T-helper 1 cell (primary cell): ENCODE measurements at regions not wholly inside any gene's neighbourhood (a gene's known extent, or its start where the extent isn't known, plus 50 kb on each side); places are given as distances from the start of the nearest gene placed in this dataset.
A peak's percentile ranks its signal among the peaks of the same experiment; 100 is the strongest.

Source experiments
- DNase-seq, 5 donors: peaks; one replicate each; pipeline ENCODE4 v3.0.0-alpha.2; 2012 to 2020

GRCh38 chr16:76913046-76913445 lies 277.9 kb upstream of the MON1B start:
- DNase-seq: no peak

- DNase-seq: no peak
Observed at GRCh38 chr16:76926042-76926441, 264.9 kb upstream of the MON1B start.

GRCh38 chr16:76926595-76926994 lies 264.4 kb upstream of the MON1B start:
- DNase-seq: no peak

- no peak for DNase-seq
Observed at GRCh38 chr16:76931186-76931585, 259.8 kb upstream of the MON1B start.

GRCh38 chr16:76932541-76933211 lies 258.3 kb upstream of the MON1B start:
- DNase-seq: peak in 1 of 5 donors; percentile 7

- DNase-seq: no peak
Observed at GRCh38 chr16:76940251-76940650, 250.7 kb upstream of the MON1B start.

GRCh38 chr16:76941113-76941512 lies 249.9 kb upstream of the MON1B start:
- no peak for DNase-seq

- DNase-seq: no peak
Observed at GRCh38 chr16:76942089-76942488, 248.9 kb upstream of the MON1B start.

GRCh38 chr16:76943921-76944320 lies 247.1 kb upstream of the MON1B start:
- DNase-seq: no peak

GRCh38 chr16:76946879-76947278 lies 244.1 kb upstream of the MON1B start:
- DNase-seq: peak in 1 of 5 donors; percentile 52

GRCh38 chr16:76947749-76948148 lies 243.2 kb upstream of the MON1B start:
- DNase-seq: no peak

GRCh38 chr16:76955629-76956028 lies 235.4 kb upstream of the MON1B start:
- DNase-seq: no peak

GRCh38 chr16:76956394-76956793 lies 234.6 kb upstream of the MON1B start:
- no peak for DNase-seq

GRCh38 chr16:76956841-76957240 lies 234.1 kb upstream of the MON1B start:
- DNase-seq: no peak

GRCh38 chr16:76959166-76959565 lies 231.8 kb upstream of the MON1B start:
- DNase-seq: no peak

- DNase-seq: no peak
Observed at GRCh38 chr16:76963614-76964315, 227.2 kb upstream of the MON1B start.

GRCh38 chr16:76964464-76965154 lies 226.4 kb upstream of the MON1B start:
- no peak for DNase-seq

GRCh38 chr16:76970087-76970744 lies 220.8 kb upstream of the MON1B start:
- no peak for DNase-seq

- DNase-seq: no peak
Observed at GRCh38 chr16:76970745-76971099, 220.3 kb upstream of the MON1B start.

- DNase-seq: peak in 1 of 5 donors; percentile 30
Observed at GRCh38 chr16:76976101-76976500, 214.9 kb upstream of the MON1B start.

- no peak for DNase-seq
Observed at GRCh38 chr16:76976756-76977155, 214.2 kb upstream of the MON1B start.

GRCh38 chr16:76984196-76984595 lies 206.8 kb upstream of the MON1B start:
- no peak for DNase-seq

- no peak for DNase-seq
Observed at GRCh38 chr16:76985392-76986045, 205.5 kb upstream of the MON1B start.
